ENCODE measurements at regions not wholly inside any gene's neighbourhood (a gene's known extent, or its start where the extent isn't known, plus 50 kb on each side); places are given as distances from the start of the nearest gene placed in this dataset.

- Histone ChIP-seq H2AFZ (ENCODE audit: low read depth, low read length) (no peak overlapping the region), H3K4me3 (ENCODE audit: insufficient read depth, low read depth, low read length) (no peak overlapping the region), H3K4me2 (ENCODE audit: low read length) (no peak overlapping the region), H3K27me3 (ENCODE audit: insufficient read depth, low read length) (no peaks in the 10 kb centered on the region), H3K27ac (ENCODE audit: low read depth, low read length) (no peak overlapping the region), H3K79me2 (ENCODE audit: insufficient read depth, low read length) (no peaks in the 10 kb centered on the region), H3K36me3 (ENCODE audit: insufficient read depth, low read length) (no peaks in the 10 kb centered on the region), H3K9me3 (ENCODE audit: insufficient read depth, low read depth, low read length) (no peaks in the 10 kb centered on the region), H4K20me1 (ENCODE audit: insufficient read depth, low read length) (no peaks in the 10 kb centered on the region), H3K9ac (ENCODE audit: low read length) (no peak overlapping the region), H3K4me1 (ENCODE audit: insufficient read depth, low read length) (no peaks in the 10 kb centered on the region)
- no peak for TF ChIP-seq CTCF (IDR thresholded peaks at IDR 0.05; ENCODE audit: insufficient read depth, low read depth, low read length)
- TF ChIP-seq EZH2 (IDR thresholded peaks at IDR 0.05; ENCODE audit: insufficient read depth, low read length) = no peak
- FAIRE-seq = no peak
- Mint-ChIP-seq H3K9me3 (ENCODE audit: unreplicated experiment) (peaks cover 4% of the 10 kb centered on the region), H3K27me3 (ENCODE audit: low read depth, unreplicated experiment) (peaks cover 4% of the 10 kb centered on the region), H3K27ac (ENCODE audit: unreplicated experiment) (no peak overlapping the region), H3K36me3 (ENCODE audit: low read depth, unreplicated experiment) (no peaks in the 10 kb centered on the region), H3K4me1 (ENCODE audit: low read depth, unreplicated experiment) (no peaks in the 10 kb centered on the region), H3K4me3 (ENCODE audit: unreplicated experiment) (no peak overlapping the region)
- DNase-seq (ENCODE audit: low read depth) = no peak
Measured at GRCh38 chr5:66410122-66410521, 186.1 kb upstream of the MAST4 start.

- no peak for DNase-seq (ENCODE audit: low read depth)
- no peaks in the 10 kb centered on the region for H3K9me3 ChIP-seq (ENCODE audit: insufficient read depth, low read depth, low read length)
- H3K4me1 ChIP-seq (ENCODE audit: insufficient read depth, low read length) = no peaks in the 10 kb centered on the region
- H3K4me3 ChIP-seq (ENCODE audit: insufficient read depth, low read depth, low read length) = no peak overlapping the region
- peaks cover under 1% of the 10 kb centered on the region for H3K27me3 Mint-ChIP-seq (ENCODE audit: low read depth, unreplicated experiment)
- no peaks in the 10 kb centered on the region for H3K9me3 Mint-ChIP-seq (ENCODE audit: unreplicated experiment)
- no peak for FAIRE-seq
- no peak overlapping the region for H3K27ac ChIP-seq (ENCODE audit: low read depth, low read length)
- TF ChIP-seq CTCF (IDR thresholded peaks at IDR 0.05; ENCODE audit: insufficient read depth, low read depth, low read length) = no peak
- no peak for TF ChIP-seq EZH2 (IDR thresholded peaks at IDR 0.05; ENCODE audit: insufficient read depth, low read length)
- H3K4me1 Mint-ChIP-seq (ENCODE audit: low read depth, unreplicated experiment) = no peaks in the 10 kb centered on the region
- H3K36me3 ChIP-seq (ENCODE audit: insufficient read depth, low read length) = no peaks in the 10 kb centered on the region
- no peaks in the 10 kb centered on the region for H4K20me1 ChIP-seq (ENCODE audit: insufficient read depth, low read length)
- no peak overlapping the region for H2AFZ ChIP-seq (ENCODE audit: low read depth, low read length)
- no peaks in the 10 kb centered on the region for H3K79me2 ChIP-seq (ENCODE audit: insufficient read depth, low read length)
- no peaks in the 10 kb centered on the region for H3K27me3 ChIP-seq (ENCODE audit: insufficient read depth, low read length)
- H3K9ac ChIP-seq (ENCODE audit: low read length) = no peak overlapping the region
- no peak overlapping the region for H3K4me3 Mint-ChIP-seq (ENCODE audit: unreplicated experiment)
- no peaks in the 10 kb centered on the region for H3K36me3 Mint-ChIP-seq (ENCODE audit: low read depth, unreplicated experiment)
- no peak overlapping the region for H3K4me2 ChIP-seq (ENCODE audit: low read length)
- no peak overlapping the region for H3K27ac Mint-ChIP-seq (ENCODE audit: unreplicated experiment)
Measured at GRCh38 chr5:66411701-66412100, 184.5 kb upstream of the MAST4 start.

GRCh38 chr5:66413931-66414330 is 182.3 kb upstream of the MAST4 start:
- no peaks in the 10 kb centered on the region for H3K4me1 Mint-ChIP-seq (ENCODE audit: low read depth, unreplicated experiment)
- Histone ChIP-seq H3K79me2 (ENCODE audit: insufficient read depth, low read length) (no peaks in the 10 kb centered on the region), H3K27ac (ENCODE audit: low read depth, low read length) (no peak overlapping the region), H2AFZ (ENCODE audit: low read depth, low read length) (no peak overlapping the region), H3K4me3 (ENCODE audit: insufficient read depth, low read depth, low read length) (no peak overlapping the region), H3K9me3 (ENCODE audit: insufficient read depth, low read depth, low read length) (no peaks in the 10 kb centered on the region), H3K4me1 (ENCODE audit: insufficient read depth, low read length) (no peaks in the 10 kb centered on the region), H4K20me1 (ENCODE audit: insufficient read depth, low read length) (no peaks in the 10 kb centered on the region), H3K27me3 (ENCODE audit: insufficient read depth, low read length) (no peaks in the 10 kb centered on the region), H3K36me3 (ENCODE audit: insufficient read depth, low read length) (no peaks in the 10 kb centered on the region), H3K9ac (ENCODE audit: low read length) (no peak overlapping the region), H3K4me2 (ENCODE audit: low read length) (no peak overlapping the region)
- DNase-seq (ENCODE audit: low read depth) (no peak), FAIRE-seq (no peak)
- H3K27me3 Mint-ChIP-seq (ENCODE audit: low read depth, unreplicated experiment) = peaks cover 2% of the 10 kb centered on the region
- no peak overlapping the region for H3K27ac Mint-ChIP-seq (ENCODE audit: unreplicated experiment)
- H3K36me3 Mint-ChIP-seq (ENCODE audit: low read depth, unreplicated experiment) = no peaks in the 10 kb centered on the region
- no peak overlapping the region for H3K4me3 Mint-ChIP-seq (ENCODE audit: unreplicated experiment)
- no peak for TF ChIP-seq EZH2 (IDR thresholded peaks at IDR 0.05; ENCODE audit: insufficient read depth, low read length)
- no peak for TF ChIP-seq CTCF (IDR thresholded peaks at IDR 0.05; ENCODE audit: insufficient read depth, low read depth, low read length)
- H3K9me3 Mint-ChIP-seq (ENCODE audit: unreplicated experiment) = no peaks in the 10 kb centered on the region

Data from astrocyte (in vitro differentiated cells and primary cell).